ENCODE measurements at regions not wholly inside any gene's neighbourhood (a gene's known extent, or its start where the extent isn't known, plus 50 kb on each side); places are given as distances from the start of the nearest gene placed in this dataset.

DNA sequence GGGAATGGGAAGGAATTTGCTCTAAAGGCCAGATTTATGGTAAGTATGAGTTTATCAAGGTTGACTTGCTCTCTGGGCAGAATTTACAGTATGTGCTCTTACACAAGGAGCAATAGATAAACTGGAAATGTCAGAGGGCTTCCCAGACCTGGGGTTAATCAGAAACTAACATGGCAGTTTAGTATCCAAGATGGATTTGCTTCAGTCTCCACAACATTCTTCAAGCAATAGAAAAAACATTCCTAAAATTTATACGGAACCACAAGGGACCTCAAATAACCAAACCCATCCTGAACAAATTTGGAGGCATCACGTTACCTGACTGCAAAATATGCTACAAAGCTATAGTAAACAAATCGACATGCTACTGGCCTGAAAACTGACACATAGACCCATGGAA lies 606.7 kb upstream of the CHRM3 start:
- TF ChIP-seq EP300 (IDR thresholded peaks at IDR 0.05) (no peak), POLR2A (IDR thresholded peaks at IDR 0.05) (no peak), POLR2AphosphoS5 (IDR thresholded peaks at IDR 0.05) (no peak)
- TF ChIP-seq, protein P1, sequence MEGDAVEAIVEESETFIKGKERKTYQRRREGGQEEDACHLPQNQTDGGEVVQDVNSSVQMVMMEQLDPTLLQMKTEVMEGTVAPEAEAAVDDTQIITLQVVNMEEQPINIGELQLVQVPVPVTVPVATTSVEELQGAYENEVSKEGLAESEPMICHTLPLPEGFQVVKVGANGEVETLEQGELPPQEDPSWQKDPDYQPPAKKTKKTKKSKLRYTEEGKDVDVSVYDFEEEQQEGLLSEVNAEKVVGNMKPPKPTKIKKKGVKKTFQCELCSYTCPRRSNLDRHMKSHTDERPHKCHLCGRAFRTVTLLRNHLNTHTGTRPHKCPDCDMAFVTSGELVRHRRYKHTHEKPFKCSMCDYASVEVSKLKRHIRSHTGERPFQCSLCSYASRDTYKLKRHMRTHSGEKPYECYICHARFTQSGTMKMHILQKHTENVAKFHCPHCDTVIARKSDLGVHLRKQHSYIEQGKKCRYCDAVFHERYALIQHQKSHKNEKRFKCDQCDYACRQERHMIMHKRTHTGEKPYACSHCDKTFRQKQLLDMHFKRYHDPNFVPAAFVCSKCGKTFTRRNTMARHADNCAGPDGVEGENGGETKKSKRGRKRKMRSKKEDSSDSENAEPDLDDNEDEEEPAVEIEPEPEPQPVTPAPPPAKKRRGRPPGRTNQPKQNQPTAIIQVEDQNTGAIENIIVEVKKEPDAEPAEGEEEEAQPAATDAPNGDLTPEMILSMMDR (IDR thresholded peaks at IDR 0.05) = no peak
- ATAC-seq (ENCODE audit: low FRiP score in 2 of 2) = no peak
- Histone ChIP-seq H3K4me1 (no peaks in the 10 kb centered on the region), H3K9me3 (no peaks in the 10 kb centered on the region), H3K36me3 (no peaks in the 10 kb centered on the region), H3K27me3 (no peaks in the 10 kb centered on the region), H3K27ac (no peak overlapping the region), H3K4me3 (no peak overlapping the region)
- WGBS, 2 donors = 78 to 81% methylated on average over 3 of the region's 3 CpGs
- no peak for DNase-seq

DNA sequence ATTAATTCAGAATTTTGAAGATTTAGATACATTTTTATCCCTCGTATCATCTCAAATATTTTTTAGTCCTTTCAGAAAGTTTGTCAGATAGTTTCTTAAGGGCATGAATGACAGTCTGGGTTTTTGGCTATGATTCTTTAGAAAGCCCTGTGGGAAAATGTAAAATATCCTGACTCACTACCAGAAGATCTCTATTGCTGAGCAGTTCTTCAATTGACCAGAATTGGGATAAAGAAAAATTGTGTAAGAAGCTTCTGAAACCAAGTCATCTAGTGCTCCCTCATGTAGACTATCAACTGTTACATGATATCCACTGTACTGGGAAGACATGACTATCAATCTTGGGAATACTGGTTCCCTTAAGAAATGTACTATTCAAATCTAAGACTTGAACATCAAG lies 608.3 kb upstream of the CHRM3 start:
- Histone ChIP-seq H3K4me1 (no peaks in the 10 kb centered on the region), H3K27ac (no peak overlapping the region), H3K4me3 (no peak overlapping the region), H3K9me3 (no peaks in the 10 kb centered on the region), H3K27me3 (no peaks in the 10 kb centered on the region), H3K36me3 (no peaks in the 10 kb centered on the region)
- no peak for ATAC-seq (ENCODE audit: low FRiP score in 2 of 2)
- DNase-seq = no peak
- no peak for TF ChIP-seq POLR2AphosphoS5 (IDR thresholded peaks at IDR 0.05)
- TF ChIP-seq POLR2A (IDR thresholded peaks at IDR 0.05) = no peak
- TF ChIP-seq EP300 (IDR thresholded peaks at IDR 0.05) = no peak
- TF ChIP-seq, protein P1 (IDR thresholded peaks at IDR 0.05) = no peak
- 87 to 93% methylated on average over 1 of the region's 1 CpG for WGBS, 2 donors

DNA sequence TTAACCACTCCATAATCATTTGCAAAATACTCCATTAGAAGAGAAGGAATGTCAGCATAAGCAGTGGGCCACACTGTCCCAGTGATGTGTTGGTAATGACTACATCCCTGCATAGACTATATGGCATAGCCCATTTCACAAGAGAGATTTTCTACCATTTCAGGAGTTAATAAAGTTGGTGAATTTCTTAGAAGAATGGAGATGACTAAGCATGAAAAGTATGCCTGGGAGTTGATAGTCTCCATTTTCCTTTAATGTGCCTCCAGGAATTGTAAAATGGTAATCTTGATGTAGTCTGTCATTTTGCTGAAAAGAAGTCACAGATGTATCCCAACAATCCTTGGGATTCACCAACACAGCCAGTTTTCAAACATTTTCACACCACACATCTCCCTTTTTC lies 608.8 kb upstream of the CHRM3 start:
- Histone ChIP-seq H3K9me3 (no peaks in the 10 kb centered on the region), H3K27me3 (no peaks in the 10 kb centered on the region), H3K27ac (no peak overlapping the region), H3K4me3 (no peak overlapping the region), H3K36me3 (no peaks in the 10 kb centered on the region), H3K4me1 (no peaks in the 10 kb centered on the region)
- ATAC-seq (ENCODE audit: low FRiP score in 2 of 2) = no peak
- no peak for DNase-seq
- TF ChIP-seq EP300 (IDR thresholded peaks at IDR 0.05) (no peak), POLR2A (IDR thresholded peaks at IDR 0.05) (no peak), POLR2AphosphoS5 (IDR thresholded peaks at IDR 0.05) (no peak)
- TF ChIP-seq, protein P1 (IDR thresholded peaks at IDR 0.05) = no peak

DNA sequence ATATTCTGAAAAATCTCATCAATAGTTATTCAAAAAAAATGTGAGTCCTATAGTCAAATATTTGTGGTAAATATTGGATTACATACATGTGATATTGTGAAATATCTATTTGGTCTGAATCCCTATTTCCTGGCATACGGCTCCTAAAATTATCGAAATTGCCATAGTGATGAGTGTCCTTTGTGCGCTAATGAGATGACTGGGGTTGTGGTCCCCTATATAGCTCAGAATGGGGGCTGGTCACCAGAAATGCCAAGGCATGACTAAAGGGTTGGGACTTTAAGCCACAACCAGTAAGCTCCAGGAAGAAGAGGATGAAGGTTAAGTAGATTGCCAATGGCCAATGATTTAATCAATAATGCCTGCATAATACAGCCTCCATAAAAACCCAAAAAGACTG lies 610.2 kb upstream of the CHRM3 start:
- ATAC-seq (ENCODE audit: low FRiP score in 2 of 2) = no peak
- WGBS, 2 donors = 94 to 96% methylated on average over 3 of the region's 3 CpGs
- TF ChIP-seq, protein P1 (IDR thresholded peaks at IDR 0.05) = no peak
- no peak for TF ChIP-seq POLR2A (IDR thresholded peaks at IDR 0.05)
- no peak for TF ChIP-seq POLR2AphosphoS5 (IDR thresholded peaks at IDR 0.05)
- TF ChIP-seq EP300 (IDR thresholded peaks at IDR 0.05) = no peak

DNA sequence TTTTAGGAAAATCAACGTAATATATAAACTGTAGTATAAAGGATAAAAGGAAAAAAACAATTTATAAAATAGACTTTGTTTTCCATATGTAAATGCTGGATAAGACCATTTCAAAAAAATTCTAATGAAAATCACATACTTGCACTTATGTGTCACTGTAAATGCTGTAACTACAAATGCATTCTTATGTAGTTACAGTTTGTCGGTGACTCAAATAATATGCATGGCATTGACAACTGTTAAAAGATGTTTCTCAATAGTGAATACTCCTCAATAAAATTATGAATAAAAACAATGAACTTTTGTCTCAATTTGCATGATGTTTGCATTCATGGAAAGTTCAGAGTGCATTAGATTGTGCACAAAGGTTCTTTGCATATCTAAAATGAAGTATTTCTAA lies 614.0 kb upstream of the CHRM3 start:
- ATAC-seq (ENCODE audit: low FRiP score in 2 of 2) = no peak
- 86 to 89% methylated on average over 2 of the region's 2 CpGs for WGBS, 2 donors
- Histone ChIP-seq H3K4me1 (no peaks in the 10 kb centered on the region), H3K27me3 (no peaks in the 10 kb centered on the region), H3K9me3 (no peaks in the 10 kb centered on the region), H3K4me3 (no peak overlapping the region), H3K36me3 (no peaks in the 10 kb centered on the region), H3K27ac (no peak overlapping the region)
- DNase-seq = no peak
- TF ChIP-seq, protein P1 (IDR thresholded peaks at IDR 0.05) = no peak

More for the DNA sequence above, 610.2 kb upstream of the CHRM3 start:
- DNase-seq = no peak
- Histone ChIP-seq H3K9me3 (no peaks in the 10 kb centered on the region), H3K27ac (no peak overlapping the region), H3K36me3 (no peaks in the 10 kb centered on the region), H3K27me3 (no peaks in the 10 kb centered on the region), H3K4me1 (no peaks in the 10 kb centered on the region), H3K4me3 (no peak overlapping the region)

Data from upper lobe of left lung (tissue), 6 donors.